ENCODE measurements at regions not wholly inside any gene's neighbourhood (a gene's known extent, or its start where the extent isn't known, plus 50 kb on each side); places are given as distances from the start of the nearest gene placed in this dataset.

- TF ChIP-seq POLR2AphosphoS5 (IDR thresholded peaks at IDR 0.05; ENCODE audit: low read depth): no peak
- TF ChIP-seq GABPA (IDR thresholded peaks at IDR 0.05; ENCODE audit: low read depth): no peak
- TF ChIP-seq SPI1 (IDR thresholded peaks at IDR 0.05; ENCODE audit: borderline replicate concordance, low read depth): no peak
- no peak for TF ChIP-seq CTCF (IDR thresholded peaks at IDR 0.05; ENCODE audit: insufficient read depth, low read length)
- TF ChIP-seq REST (IDR thresholded peaks at IDR 0.05; ENCODE audit: insufficient replicate concordance, low read depth): no peak
- DNase-seq (ENCODE audit: low read depth in 1 of 2, low spot score in 1 of 2): no peak
- Histone ChIP-seq H3K4me3 (replicated peaks; ENCODE audit: insufficient read depth, low read length) (no peak overlapping the region), H3K27me3 (ENCODE audit: insufficient read depth, poor library complexity, severe bottlenecking) (no peaks in the 10 kb centered on the region), H3K27ac (replicated peaks) (no peak overlapping the region)
Measured at GRCh38 chr4:128403586-128403985, 116.0 kb upstream of the PGRMC2 start.

GRCh38 chr4:128394778-128395177, 107.2 kb upstream of the PGRMC2 start:
- no peaks in the 10 kb centered on the region for H3K27me3 ChIP-seq (ENCODE audit: insufficient read depth, poor library complexity, severe bottlenecking)
- TF ChIP-seq GABPA (IDR thresholded peaks at IDR 0.05; ENCODE audit: low read depth) (no peak), SPI1 (IDR thresholded peaks at IDR 0.05; ENCODE audit: borderline replicate concordance, low read depth) (no peak), CTCF (IDR thresholded peaks at IDR 0.05; ENCODE audit: insufficient read depth, low read length) (no peak), POLR2AphosphoS5 (IDR thresholded peaks at IDR 0.05; ENCODE audit: low read depth) (no peak), REST (IDR thresholded peaks at IDR 0.05; ENCODE audit: insufficient replicate concordance, low read depth) (no peak)
- no peak overlapping the region for H3K4me3 ChIP-seq (replicated peaks; ENCODE audit: insufficient read depth, low read length)
- H3K27ac ChIP-seq (replicated peaks): no peak overlapping the region
- DNase-seq (ENCODE audit: low read depth in 1 of 2, low spot score in 1 of 2): no peak

GRCh38 chr4:128393101-128393704, 105.6 kb upstream of the PGRMC2 start:
- H3K27me3 ChIP-seq (ENCODE audit: insufficient read depth, poor library complexity, severe bottlenecking): no peaks in the 10 kb centered on the region
- DNase-seq (ENCODE audit: low read depth in 1 of 2, low spot score in 1 of 2): no peak
- TF ChIP-seq CTCF (IDR thresholded peaks at IDR 0.05; ENCODE audit: insufficient read depth, low read length) (no peak), SPI1 (IDR thresholded peaks at IDR 0.05; ENCODE audit: borderline replicate concordance, low read depth) (no peak), GABPA (IDR thresholded peaks at IDR 0.05; ENCODE audit: low read depth) (no peak), REST (IDR thresholded peaks at IDR 0.05; ENCODE audit: insufficient replicate concordance, low read depth) (no peak), POLR2AphosphoS5 (IDR thresholded peaks at IDR 0.05; ENCODE audit: low read depth) (no peak)
- H3K4me3 ChIP-seq (replicated peaks; ENCODE audit: insufficient read depth, low read length): no peak overlapping the region
- no peak overlapping the region for H3K27ac ChIP-seq (replicated peaks)
